HG02943 (cell line): ENCODE measurements at regions not wholly inside any gene's neighbourhood (a gene's known extent, or its start where the extent isn't known, plus 50 kb on each side); places are given as distances from the start of the nearest gene placed in this dataset.

Experiments
- ATAC-seq: cut with Tn5 transposase; IDR thresholded peaks from one replicate; pipeline ENCODE4 v1.9.1; 2021; ENCODE audit warnings: mild to moderate bottlenecking, low read depth, moderate library complexity; ENCODE audit not compliant: unreplicated experiment

DNA sequence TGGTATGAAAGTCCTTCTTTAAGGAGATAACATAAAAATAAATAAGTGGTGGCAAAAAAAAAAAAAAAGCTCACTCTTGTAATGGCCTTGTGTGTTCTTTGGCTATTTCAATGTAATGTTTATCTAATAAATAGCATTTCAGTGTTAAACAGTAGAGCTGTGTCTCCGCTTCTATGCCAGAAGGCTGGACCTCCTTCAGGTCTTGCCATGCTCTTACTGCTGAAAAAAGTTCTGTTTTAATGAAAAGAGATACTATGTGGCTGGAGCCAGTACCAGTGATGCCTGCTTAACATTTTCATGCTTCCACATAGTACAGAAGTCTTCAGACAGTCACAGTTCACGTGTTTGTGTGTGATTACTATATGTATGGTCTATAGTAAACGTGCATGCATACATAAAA lies 74.1 kb upstream of the PRICKLE1 start:
- ATAC-seq = no peak

- no peak for ATAC-seq
Observed at GRCh38 chr12:42660968-42661937, 71.7 kb upstream of the PRICKLE1 start.

DNA sequence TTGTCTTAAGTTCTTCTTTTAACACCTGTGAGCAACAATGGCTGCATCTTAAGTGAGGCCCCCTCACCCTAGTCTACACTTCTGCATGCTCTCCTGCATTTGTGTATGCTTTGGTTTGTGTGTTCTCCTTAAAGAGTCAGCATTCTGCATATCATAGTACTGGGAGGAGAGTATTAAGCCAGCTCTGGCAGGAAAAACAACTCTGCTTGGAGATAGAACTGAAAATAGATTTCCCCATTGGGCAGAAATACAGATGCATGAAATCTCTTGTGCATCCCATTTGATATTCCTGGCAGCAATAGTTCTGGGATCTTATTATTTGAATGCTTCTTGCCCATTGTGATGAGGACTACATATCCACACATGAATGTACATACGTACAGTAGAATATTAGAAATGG lies 70.6 kb upstream of the PRICKLE1 start:
- ATAC-seq = no peak

GRCh38 chr12:42652048-42652447 lies 62.5 kb upstream of the PRICKLE1 start:
- no peak for ATAC-seq

GRCh38 chr12:42648061-42648460 lies 58.5 kb upstream of the PRICKLE1 start:
- ATAC-seq = no peak

GRCh38 chr12:42643881-42644579 lies 54.5 kb upstream of the PRICKLE1 start:
- no peak for ATAC-seq

GRCh38 chr12:42641221-42641885 lies 51.8 kb upstream of the PRICKLE1 start:
- ATAC-seq = no peak

GRCh38 chr12:42640391-42640790 lies 50.8 kb upstream of the PRICKLE1 start:
- no peak for ATAC-seq

DNA sequence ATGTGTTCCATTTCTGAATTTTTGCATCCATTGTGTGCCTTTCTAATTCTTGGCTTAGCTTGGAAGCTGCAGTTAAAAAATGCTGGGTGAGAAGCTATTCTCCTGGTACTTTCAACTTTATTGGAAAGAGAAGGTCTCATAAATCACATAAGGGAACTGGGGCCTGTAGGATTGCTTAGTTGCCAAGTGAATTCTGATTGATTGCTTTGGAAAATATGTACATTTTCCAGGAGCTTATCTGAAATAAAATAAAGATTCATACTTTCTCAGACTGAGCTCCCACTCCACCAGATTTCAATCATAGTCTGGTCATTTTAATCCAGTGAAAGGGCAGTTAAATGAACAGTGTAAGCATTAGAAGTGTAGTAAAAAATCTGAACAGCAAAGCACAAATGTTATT lies 50.0 kb upstream of the PRICKLE1 start:
- no peak for ATAC-seq
